Osteocyte (in vitro differentiated cells): ENCODE measurements at regions not wholly inside any gene's neighbourhood (a gene's known extent, or its start where the extent isn't known, plus 50 kb on each side); places are given as distances from the start of the nearest gene placed in this dataset.

Experiments
- DNase-seq: peaks from one replicate; pipeline ENCODE4 v3.0.0; 2021; ENCODE audit warnings: mixed read lengths; ENCODE audit not compliant: unreplicated experiment; ENCODE audit errors: extremely low spot score
- H3K27ac Mint-ChIP-seq: one replicate; pipeline ENCODE4 v1.8.0; 2021; ENCODE audit warnings: mild to moderate bottlenecking, mixed read lengths; ENCODE audit not compliant: unreplicated experiment
- H3K27me3 Mint-ChIP-seq: one replicate; pipeline ENCODE4 v1.8.0; 2021; ENCODE audit warnings: mixed read lengths; ENCODE audit not compliant: unreplicated experiment
- H3K36me3 Mint-ChIP-seq: one replicate; pipeline ENCODE4 v1.8.0; 2021; ENCODE audit warnings: mixed read lengths; ENCODE audit not compliant: unreplicated experiment
- H3K4me1 Mint-ChIP-seq: one replicate; pipeline ENCODE4 v1.8.0; 2021; ENCODE audit warnings: mixed read lengths; ENCODE audit not compliant: unreplicated experiment
- H3K4me3 Mint-ChIP-seq: one replicate; pipeline ENCODE4 v1.8.0; 2021; ENCODE audit warnings: mild to moderate bottlenecking, moderate library complexity, mixed read lengths; ENCODE audit not compliant: unreplicated experiment
- H3K9me3 Mint-ChIP-seq: one replicate; pipeline ENCODE4 v1.8.0; 2021; ENCODE audit warnings: mixed read lengths; ENCODE audit not compliant: unreplicated experiment
- TF ChIP-seq, protein P1 (sequence below): fragments of 200-600 bp; sonication (generic); IDR thresholded peaks from 2 replicates; pipeline ENCODE4 v1.5.0; 2021; ENCODE audit warnings: antibody characterized with exemption, mild to moderate bottlenecking, moderate library complexity

DNA sequence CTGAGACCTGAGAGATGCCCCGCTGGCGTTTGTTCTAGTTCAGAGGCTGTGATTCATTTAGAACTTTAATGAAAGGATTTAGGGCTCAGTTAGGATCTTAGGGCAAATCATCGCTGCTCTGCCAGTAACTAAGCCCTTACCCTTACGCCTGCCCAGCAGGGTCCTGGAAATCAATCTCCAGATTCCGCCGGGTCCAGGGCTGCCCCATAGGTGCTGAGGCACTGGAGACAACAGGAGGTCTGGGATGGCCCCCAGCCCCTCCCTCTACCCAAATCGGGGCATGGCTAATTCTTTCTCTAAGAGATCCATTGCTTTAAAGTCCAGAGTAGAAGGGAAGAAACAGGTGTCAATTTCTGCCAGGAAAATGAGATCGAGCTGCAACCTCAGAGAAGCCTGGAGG, 83.1 kb downstream of the SDC1 start:
- TF ChIP-seq, protein P1, sequence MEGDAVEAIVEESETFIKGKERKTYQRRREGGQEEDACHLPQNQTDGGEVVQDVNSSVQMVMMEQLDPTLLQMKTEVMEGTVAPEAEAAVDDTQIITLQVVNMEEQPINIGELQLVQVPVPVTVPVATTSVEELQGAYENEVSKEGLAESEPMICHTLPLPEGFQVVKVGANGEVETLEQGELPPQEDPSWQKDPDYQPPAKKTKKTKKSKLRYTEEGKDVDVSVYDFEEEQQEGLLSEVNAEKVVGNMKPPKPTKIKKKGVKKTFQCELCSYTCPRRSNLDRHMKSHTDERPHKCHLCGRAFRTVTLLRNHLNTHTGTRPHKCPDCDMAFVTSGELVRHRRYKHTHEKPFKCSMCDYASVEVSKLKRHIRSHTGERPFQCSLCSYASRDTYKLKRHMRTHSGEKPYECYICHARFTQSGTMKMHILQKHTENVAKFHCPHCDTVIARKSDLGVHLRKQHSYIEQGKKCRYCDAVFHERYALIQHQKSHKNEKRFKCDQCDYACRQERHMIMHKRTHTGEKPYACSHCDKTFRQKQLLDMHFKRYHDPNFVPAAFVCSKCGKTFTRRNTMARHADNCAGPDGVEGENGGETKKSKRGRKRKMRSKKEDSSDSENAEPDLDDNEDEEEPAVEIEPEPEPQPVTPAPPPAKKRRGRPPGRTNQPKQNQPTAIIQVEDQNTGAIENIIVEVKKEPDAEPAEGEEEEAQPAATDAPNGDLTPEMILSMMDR = no peak
- H3K27me3 Mint-ChIP-seq = no peaks in the 10 kb centered on the region
- no peak overlapping the region for H3K27ac Mint-ChIP-seq
- no peaks in the 10 kb centered on the region for H3K36me3 Mint-ChIP-seq
- H3K4me3 Mint-ChIP-seq = no peak overlapping the region
- no peak for DNase-seq
- peaks cover 7% of the 10 kb centered on the region for H3K4me1 Mint-ChIP-seq
- no peaks in the 10 kb centered on the region for H3K9me3 Mint-ChIP-seq

DNA sequence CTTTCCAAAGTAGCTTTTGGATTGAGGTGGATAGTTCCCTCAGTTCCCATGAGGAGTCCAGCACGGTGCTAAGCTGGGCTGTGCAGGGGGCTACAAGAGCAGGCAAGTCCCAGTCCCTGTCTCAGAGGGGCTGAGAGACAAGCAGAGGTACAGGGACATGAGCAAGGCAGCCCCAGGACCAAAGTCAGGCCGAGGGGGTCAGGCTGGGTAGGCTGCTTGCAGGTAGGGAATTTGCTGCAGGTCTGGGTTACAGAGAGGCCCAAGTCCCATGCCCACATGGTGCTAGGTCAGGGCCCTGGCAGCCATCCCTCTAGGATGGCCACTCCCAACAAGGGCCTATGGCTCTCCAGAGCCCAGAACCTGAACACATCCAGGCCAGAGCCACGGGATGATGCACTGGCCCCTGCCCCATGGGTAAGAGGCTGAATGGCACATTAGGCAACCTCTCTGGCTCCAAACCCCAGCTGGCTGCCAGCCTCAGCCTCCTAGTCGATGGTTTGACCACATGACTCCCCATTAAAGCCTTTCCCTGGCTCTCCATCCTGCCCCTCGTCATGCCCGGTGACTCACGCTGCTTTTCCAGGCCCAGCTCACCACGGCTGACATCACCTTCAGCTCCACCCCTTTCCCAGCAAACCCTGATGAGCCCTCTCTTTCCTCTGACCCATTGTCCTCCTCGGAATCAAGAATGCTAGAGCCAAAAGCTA, 83.7 kb downstream of the SDC1 start:
- TF ChIP-seq, protein P1 = no peak
- H3K9me3 Mint-ChIP-seq = no peaks in the 10 kb centered on the region
- H3K27ac Mint-ChIP-seq = no peak overlapping the region
- no peaks in the 10 kb centered on the region for H3K27me3 Mint-ChIP-seq
- H3K4me1 Mint-ChIP-seq = peaks cover 7% of the 10 kb centered on the region
- DNase-seq = no peak
- no peak overlapping the region for H3K4me3 Mint-ChIP-seq
- H3K36me3 Mint-ChIP-seq = no peaks in the 10 kb centered on the region

DNA sequence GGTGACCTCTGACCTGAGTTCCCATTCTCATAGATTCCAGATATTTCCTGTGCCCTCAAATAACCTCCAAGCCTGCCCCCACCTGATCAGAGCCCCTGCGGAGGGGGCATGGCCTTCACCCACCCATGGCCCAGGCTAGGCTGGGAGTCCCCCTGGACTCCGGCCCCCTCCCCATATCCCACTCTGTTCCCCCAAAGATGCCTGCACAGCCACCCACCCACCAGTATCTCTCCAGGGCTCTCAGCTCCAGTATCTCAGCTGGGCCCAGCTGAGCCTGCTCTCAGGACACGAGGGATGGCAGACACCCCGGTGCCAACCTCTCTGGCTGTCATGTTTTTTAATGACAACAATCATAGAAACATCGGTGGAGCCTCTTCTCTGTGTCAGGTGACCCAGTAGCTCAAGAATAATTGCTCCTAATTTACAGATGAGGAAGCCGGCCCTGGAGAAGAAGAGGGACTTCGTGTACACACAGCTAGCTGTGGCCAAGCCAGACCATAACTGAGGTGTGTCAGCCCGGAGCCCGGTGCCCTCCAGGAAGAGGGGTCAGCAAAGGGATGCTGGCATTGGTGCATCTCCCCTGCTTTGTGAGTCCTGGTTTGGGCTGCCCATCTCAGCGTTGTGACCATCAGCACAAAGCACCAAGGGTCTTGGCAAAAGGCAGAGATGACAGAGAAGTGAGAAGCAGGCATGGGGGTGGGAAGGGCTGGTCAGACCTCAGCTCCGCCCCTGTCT, 84.4 kb downstream of the SDC1 start:
- TF ChIP-seq, protein P1 = no peak
- Mint-ChIP-seq H3K4me3 (no peak overlapping the region), H3K4me1 (peaks cover 10% of the 10 kb centered on the region), H3K36me3 (no peaks in the 10 kb centered on the region), H3K27me3 (no peaks in the 10 kb centered on the region), H3K9me3 (no peaks in the 10 kb centered on the region), H3K27ac (no peak overlapping the region)
- DNase-seq = no peak

DNA sequence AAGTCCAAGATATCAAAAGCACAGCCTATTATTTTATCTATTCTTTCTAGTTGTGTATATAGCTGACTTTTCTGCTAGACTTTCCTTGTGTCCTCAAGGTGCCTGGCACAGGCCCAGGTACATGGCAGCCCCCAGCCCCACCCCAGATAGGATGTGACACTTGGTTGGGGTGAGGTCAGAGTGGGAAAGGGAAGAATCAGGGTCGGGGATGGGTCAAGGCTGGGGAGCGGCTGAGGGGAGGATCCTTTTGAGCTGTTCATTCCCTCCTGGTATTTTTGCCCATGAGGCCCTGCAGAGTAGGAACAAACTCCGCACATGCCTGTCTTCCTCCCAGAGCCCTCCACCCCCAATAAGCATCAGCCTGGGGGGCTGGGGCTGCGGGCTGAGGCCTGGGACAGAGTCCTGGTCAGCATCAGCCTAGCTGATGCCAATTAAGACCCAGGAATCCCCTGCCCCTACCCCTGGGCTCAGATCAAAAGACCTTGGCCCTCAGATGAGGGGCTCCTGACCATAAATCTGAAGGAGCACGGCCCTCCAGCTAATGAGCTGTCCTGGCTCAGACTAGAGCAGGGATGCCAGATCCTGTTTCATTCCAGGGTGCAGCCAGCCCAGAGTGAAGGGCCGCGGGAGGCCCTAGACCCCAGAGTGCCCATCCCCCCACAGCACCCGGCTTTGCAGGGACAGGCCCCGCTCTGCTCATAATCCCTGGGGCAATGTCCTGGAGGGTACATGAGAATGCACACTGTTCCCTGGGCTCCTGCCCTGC, 85.3 kb downstream of the SDC1 start:
- Mint-ChIP-seq H3K9me3 (no peaks in the 10 kb centered on the region), H3K4me3 (no peak overlapping the region), H3K27ac (no peak overlapping the region), H3K27me3 (no peaks in the 10 kb centered on the region), H3K4me1 (peaks cover 15% of the 10 kb centered on the region), H3K36me3 (no peaks in the 10 kb centered on the region)
- no peak for DNase-seq
- TF ChIP-seq, protein P1 = no peak

DNA sequence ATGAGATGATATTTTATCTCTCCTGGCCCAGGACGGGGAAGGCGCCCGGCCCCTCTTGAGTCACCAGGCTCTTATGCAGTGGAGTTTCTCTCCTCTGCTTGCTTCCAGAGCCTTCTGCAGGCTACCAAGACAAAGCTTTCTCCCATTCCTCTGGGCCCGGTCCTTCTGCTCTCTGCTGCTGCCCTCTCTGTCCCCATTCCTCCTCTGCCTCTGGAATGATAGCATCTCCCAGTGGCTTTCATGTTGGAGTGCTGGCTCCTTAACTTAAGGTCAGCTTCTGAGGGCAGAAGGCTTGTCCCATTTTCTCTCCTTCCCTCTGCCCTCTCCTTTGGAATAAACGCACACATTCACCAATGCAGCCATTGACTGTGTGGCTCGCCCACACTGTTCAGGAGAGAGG, 86.2 kb downstream of the SDC1 start:
- TF ChIP-seq, protein P1 = no peak
- Mint-ChIP-seq H3K4me3 (no peak overlapping the region), H3K4me1 (peaks cover 21% of the 10 kb centered on the region), H3K27me3 (no peaks in the 10 kb centered on the region), H3K9me3 (no peaks in the 10 kb centered on the region), H3K36me3 (no peaks in the 10 kb centered on the region), H3K27ac (no peak overlapping the region)
- DNase-seq = no peak
